KOPT-K1 (cell line): ENCODE measurements at regions not wholly inside any gene's neighbourhood (a gene's known extent, or its start where the extent isn't known, plus 50 kb on each side); places are given as distances from the start of the nearest gene placed in this dataset.

ENCODE experiments used
- H3K27ac ChIP-seq: fragments of 200-600 bp; sonication (generic); 2 replicates; pipeline ENCODE4 v1.5.1; 2016; ENCODE audit warnings: antibody characterized with exemption, mild to moderate bottlenecking, low read depth, low read length; ENCODE audit not compliant: poor library complexity, severe bottlenecking
- H3K36me3 ChIP-seq: fragments of 200-600 bp; sonication (generic); 2 replicates; pipeline ENCODE4 v1.5.1; 2017; ENCODE audit warnings: antibody characterized with exemption, mild to moderate bottlenecking, low read length, moderate library complexity; ENCODE audit not compliant: insufficient read depth
- H3K9me3 ChIP-seq: fragments of 200-600 bp; sonication (generic); 2 replicates; pipeline ENCODE4 v1.5.1; 2017; ENCODE audit warnings: antibody characterized with exemption, low read length, mild to moderate bottlenecking; ENCODE audit not compliant: insufficient read depth, poor library complexity, severe bottlenecking

- H3K36me3 ChIP-seq, result no peaks in the 10 kb centered on the region
- no peak overlapping the region for H3K27ac ChIP-seq
- H3K9me3 ChIP-seq, result no peaks in the 10 kb centered on the region
Measured at GRCh38 chr11:114883472-114883871, 205.1 kb downstream of the NXPE2 start.

- no peaks in the 10 kb centered on the region for H3K9me3 ChIP-seq
- no peaks in the 10 kb centered on the region for H3K36me3 ChIP-seq
- no peak overlapping the region for H3K27ac ChIP-seq
Measured at GRCh38 chr11:114886644-114887265, 208.4 kb downstream of the NXPE2 start.

- H3K27ac ChIP-seq, result no peak overlapping the region
- H3K9me3 ChIP-seq, result no peaks in the 10 kb centered on the region
- H3K36me3 ChIP-seq, result no peaks in the 10 kb centered on the region
Measured at GRCh38 chr11:114889594-114890011, 211.3 kb downstream of the NXPE2 start.

GRCh38 chr11:114890038-114890437 lies 211.7 kb downstream of the NXPE2 start:
- Histone ChIP-seq H3K9me3 (no peaks in the 10 kb centered on the region), H3K27ac (no peak overlapping the region), H3K36me3 (no peaks in the 10 kb centered on the region)

GRCh38 chr11:114891911-114892310 lies 213.6 kb downstream of the NXPE2 start:
- H3K36me3 ChIP-seq, result no peaks in the 10 kb centered on the region
- H3K27ac ChIP-seq, result no peak overlapping the region
- no peaks in the 10 kb centered on the region for H3K9me3 ChIP-seq

GRCh38 chr11:114892381-114893197 lies 214.3 kb downstream of the NXPE2 start:
- H3K36me3 ChIP-seq, result no peaks in the 10 kb centered on the region
- no peaks in the 10 kb centered on the region for H3K9me3 ChIP-seq

GRCh38 chr11:114893329-114893728 lies 215.0 kb downstream of the NXPE2 start:
- Histone ChIP-seq H3K27ac (no peak overlapping the region), H3K36me3 (no peaks in the 10 kb centered on the region), H3K9me3 (no peaks in the 10 kb centered on the region)

More at GRCh38 chr11:114892381-114893197, 214.3 kb downstream of the NXPE2 start:
- H3K27ac ChIP-seq, result no peak overlapping the region

- H3K27ac ChIP-seq, result no peak overlapping the region
- H3K36me3 ChIP-seq, result no peaks in the 10 kb centered on the region
- no peaks in the 10 kb centered on the region for H3K9me3 ChIP-seq
Measured at GRCh38 chr11:114896594-114896993, 218.3 kb downstream of the NXPE2 start.

- H3K9me3 ChIP-seq, result no peaks in the 10 kb centered on the region
- no peaks in the 10 kb centered on the region for H3K36me3 ChIP-seq
- H3K27ac ChIP-seq, result no peak overlapping the region
Measured at GRCh38 chr11:114909866-114910265, 231.5 kb downstream of the NXPE2 start.

GRCh38 chr11:114912826-114913225 lies 234.5 kb downstream of the NXPE2 start:
- Histone ChIP-seq H3K27ac (no peak overlapping the region), H3K9me3 (no peaks in the 10 kb centered on the region), H3K36me3 (no peaks in the 10 kb centered on the region)

GRCh38 chr11:114914231-114915005 lies 236.1 kb downstream of the NXPE2 start:
- no peak overlapping the region for H3K27ac ChIP-seq
- no peaks in the 10 kb centered on the region for H3K9me3 ChIP-seq
- H3K36me3 ChIP-seq, result no peaks in the 10 kb centered on the region

- H3K9me3 ChIP-seq, result no peaks in the 10 kb centered on the region
- no peak overlapping the region for H3K27ac ChIP-seq
- no peaks in the 10 kb centered on the region for H3K36me3 ChIP-seq
Measured at GRCh38 chr11:114915871-114916805, 237.8 kb downstream of the NXPE2 start.

GRCh38 chr11:114918286-114918685 lies 240.0 kb downstream of the NXPE2 start:
- no peaks in the 10 kb centered on the region for H3K9me3 ChIP-seq
- H3K27ac ChIP-seq, result no peak overlapping the region
- no peaks in the 10 kb centered on the region for H3K36me3 ChIP-seq

GRCh38 chr11:114921697-114922096 lies 243.4 kb downstream of the NXPE2 start:
- no peak overlapping the region for H3K27ac ChIP-seq

More at GRCh38 chr11:114921697-114922096, 243.4 kb downstream of the NXPE2 start:
- Histone ChIP-seq H3K9me3 (no peaks in the 10 kb centered on the region), H3K36me3 (no peaks in the 10 kb centered on the region)
